TTC549 (cell line): ENCODE measurements at regions not wholly inside any gene's neighbourhood (a gene's known extent, or its start where the extent isn't known, plus 50 kb on each side); places are given as distances from the start of the nearest gene placed in this dataset.
"Not testable (repeated sequence)": the region's sequence is repeated elsewhere in the genome, so short reads cannot be mapped to it uniquely, and the experiment has no call there.

Source experiments
- FAIRE-seq: peaks from 2 replicates; lab custom pipeline; 2012; peaks lifted over from hg19 to GRCh38; lab: Jason Lieb, UNC

DNA sequence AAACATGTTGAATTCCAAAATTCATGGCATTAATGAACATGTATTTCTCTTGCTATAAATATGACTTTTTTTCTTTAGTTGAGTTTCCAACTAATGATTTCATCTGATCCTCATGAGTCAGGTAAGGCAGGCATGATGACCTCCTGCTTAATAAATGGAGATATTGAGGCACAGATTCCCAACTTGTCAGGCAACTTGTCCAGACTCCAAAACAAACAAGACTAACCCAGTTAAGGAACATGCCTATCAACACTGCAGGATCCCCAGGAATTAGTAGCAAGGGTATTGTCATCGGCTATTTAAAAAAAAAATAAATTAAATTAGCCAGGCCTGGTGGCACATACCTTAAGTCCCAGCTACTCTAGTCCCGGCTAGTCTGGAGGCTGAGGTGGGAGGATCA, 121.3 kb upstream of the SALL4 start:
- no peak for FAIRE-seq

DNA sequence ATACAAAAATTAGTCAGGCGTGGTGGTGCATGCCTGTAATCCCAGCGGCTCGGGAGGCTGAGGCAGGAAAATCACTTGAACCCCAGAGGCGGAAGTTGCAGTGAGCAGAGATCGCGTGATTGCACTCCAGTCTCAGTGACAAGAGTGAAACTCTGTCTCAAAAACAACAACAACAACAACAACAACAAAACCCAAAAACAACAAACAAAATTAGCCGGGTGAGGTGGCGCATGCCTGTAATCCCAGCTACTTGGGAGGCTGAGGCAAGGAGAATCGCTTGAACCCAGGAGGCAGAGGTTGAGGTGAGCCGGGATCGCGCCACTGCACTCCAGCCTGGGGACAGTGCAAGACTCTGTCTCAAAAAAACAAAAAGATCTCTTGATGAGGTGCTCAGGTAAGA, 120.5 kb upstream of the SALL4 start:
- FAIRE-seq: not testable (repeated sequence)

DNA sequence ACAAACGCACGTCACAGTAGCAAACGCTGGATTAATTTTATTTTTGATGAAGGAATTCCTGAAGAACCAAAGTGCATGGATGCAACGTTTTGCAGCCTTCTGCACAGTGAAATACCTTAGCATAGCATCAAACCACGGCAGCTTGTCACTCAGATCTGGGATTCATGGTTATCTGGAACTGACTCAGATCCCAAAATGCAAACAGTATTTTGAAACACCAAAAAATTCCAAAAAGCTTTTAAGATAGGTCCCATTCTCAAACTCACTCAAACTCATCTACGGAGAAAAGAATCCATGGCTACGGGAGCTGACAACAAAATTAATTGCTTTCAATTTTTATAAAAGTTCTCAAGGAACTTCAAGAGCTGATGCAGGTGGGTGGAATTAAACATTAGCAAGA, 116.2 kb upstream of the SALL4 start:
- peak; percentile 39 for FAIRE-seq

DNA sequence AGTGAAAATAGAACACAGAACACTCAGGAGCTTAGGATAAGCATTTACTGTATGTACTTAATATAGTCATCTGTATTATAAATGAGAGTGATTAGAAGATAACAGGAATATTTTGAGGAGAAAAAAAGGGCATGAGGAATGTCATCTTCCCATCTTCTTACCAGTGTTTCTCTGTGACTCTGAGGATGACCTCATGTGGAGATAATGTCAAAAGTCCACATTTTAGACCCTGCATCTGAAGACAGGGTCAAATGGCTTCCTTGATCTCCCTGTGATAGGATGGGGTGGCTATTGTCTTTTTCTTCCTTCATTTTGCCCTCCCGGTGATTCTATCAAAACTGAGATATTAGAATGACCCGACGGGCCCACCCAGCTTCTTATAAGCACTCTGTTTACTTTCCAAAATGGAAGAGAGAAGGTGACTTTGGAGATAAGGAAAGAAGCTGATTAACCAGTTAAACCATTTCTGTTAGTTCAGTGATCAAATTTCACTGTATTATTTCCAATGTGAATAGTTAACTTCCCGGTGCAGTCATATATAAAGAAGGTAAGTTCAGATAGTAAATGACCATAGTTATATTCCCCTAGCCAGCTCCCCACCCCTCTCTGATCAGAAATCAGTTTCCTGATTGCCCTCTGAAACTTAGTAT, 115.7 kb upstream of the SALL4 start:
- peak; percentile 63 for FAIRE-seq

DNA sequence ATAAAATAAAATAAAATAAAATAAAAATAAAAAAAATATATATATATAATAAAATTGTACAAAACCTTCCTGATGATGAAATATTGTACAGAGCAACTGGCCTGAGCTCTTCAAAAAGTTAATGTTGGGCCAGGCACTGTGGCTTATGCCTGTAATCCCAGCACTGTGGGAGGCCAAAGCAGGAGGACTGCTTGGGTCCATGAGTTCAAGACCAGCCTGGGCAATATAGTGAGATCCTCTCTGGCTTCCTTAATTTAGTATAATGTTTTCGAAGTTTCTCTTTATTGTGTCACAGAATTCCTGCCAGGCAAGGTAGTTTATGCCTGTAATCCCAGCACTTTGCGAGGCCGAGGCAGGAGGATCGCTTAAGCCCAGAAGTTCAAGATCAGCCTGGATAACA, 113.9 kb upstream of the SALL4 start:
- no peak for FAIRE-seq

DNA sequence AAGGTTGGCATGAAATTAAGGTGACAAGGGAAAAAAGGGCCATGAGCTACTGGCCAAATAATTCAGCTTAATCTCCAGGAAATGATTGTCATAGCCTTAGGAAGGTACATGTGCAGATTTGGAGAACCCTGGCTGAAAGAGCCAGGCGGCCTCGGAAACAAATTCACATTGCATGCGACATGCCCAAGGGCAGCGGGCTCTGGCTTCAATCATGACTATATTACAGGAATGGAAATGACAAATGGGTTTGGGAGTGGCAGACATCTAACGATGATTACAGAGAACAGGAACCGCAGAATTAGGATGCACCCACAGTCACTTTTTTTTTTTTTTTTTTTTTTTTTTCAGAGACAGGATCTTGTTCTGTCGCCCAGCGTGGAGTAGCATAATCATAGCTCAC, 112.4 kb upstream of the SALL4 start:
- FAIRE-seq: peak; percentile 36

DNA sequence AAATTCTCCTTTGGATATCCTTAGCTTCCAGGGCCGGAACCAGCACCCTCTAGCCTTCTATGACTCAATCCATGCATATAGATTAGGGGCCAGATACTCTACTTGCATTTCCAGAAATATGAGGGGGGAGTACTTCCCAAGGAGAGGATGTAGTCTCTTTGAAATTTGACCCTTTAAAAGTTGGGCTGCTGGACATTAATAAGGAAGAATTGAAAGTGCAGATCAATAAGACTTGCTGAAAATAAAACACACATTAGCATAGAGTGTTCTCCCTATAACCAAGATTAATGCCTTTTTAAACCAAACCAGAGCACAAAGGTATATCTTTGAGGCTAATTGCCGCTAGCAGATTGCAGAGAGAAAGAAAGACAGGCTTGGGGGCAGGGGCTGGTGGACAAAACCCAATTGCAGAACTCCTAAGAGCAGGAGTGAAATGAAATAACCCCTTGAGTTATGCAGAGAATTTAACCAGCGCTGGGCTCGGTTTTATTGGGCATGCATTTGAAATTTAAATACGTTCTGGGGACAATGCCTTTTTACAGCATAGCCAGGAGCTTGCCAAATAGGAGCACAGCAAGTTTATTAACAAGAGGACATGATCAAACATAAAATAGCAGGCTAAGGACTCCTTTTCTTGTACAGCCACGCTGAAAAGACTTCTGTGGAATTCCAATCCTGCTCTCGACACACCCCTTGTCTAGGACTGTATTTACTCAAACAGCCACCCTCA, 108.2 kb upstream of the SALL4 start:
- FAIRE-seq: peak; percentile 97

DNA sequence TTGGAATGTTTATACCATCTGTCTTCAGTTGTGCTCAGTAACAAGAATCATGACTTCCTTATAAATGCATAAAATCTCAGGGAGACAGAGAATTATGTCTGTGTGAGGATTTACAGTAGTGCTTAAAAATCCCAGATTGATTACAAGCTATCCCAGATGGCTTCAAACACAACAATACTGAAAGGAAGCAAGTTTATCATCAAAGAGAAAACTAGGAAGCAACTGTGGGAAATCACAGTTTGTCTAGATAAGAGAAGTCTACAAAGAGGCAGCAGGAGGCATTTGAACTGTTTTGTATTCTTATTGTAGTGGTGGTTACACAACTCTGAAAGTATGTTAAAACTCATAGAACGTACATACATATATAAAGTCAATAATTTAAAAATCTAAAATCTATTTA, 104.4 kb upstream of the SALL4 start:
- peak; percentile 89 for FAIRE-seq

DNA sequence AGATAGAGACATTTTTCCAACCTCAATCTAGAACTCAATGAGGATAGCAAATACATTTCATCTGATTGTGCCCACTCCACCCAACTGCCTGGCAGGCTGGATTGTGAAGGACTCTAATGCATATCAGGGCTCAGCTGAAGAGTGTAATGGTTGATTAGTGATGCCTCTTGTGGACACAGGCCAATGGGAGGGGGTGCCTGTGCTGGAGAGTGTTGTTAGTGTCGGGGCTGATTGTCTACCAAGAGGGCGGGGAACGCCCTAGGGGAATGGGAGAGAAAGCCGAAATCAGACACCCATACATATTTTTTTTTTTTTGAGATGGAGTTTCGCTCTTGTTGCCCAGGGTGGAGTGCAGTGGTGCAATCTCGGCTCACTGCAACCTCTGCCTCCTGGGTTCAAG, 103.7 kb upstream of the SALL4 start:
- no peak for FAIRE-seq

DNA sequence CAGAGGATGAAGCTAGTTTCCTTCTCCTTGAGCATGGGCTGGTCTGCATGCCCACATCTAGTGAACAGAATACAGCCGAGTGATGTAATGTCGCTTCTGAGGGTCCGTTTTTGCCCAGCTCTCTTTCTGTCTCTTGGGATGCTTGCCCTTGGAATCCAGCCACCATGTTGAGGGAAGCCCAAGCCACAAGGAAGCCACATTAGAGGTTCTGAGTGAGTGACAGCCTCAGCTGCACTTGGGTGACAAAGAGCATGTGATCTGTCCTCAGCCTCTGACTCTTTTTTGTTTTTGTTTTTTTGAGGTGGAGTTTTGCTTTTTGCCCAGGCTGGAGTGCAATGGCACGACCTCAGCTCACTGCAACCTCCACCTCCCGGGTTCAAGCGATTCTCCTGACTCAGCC, 100.6 kb upstream of the SALL4 start:
- no peak for FAIRE-seq

DNA sequence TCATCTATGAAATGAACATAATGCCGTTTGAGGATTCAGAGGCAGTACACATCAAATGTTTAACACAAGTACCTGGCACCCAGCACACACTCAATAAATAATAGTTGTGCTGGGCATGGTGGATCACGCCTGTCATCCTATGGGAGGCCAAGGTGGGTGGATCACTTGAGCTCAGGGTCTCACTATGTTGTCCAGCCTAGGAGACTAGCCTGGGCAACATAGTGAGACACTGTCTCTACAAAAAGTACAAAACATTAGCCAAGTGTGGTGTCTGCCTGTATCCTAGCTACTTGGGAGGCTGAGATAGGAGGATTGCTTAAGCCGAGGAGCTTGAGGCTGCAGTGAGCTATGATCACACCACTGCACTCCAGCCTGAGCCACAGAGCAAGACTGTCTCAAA, 98.1 kb upstream of the SALL4 start:
- no peak for FAIRE-seq

DNA sequence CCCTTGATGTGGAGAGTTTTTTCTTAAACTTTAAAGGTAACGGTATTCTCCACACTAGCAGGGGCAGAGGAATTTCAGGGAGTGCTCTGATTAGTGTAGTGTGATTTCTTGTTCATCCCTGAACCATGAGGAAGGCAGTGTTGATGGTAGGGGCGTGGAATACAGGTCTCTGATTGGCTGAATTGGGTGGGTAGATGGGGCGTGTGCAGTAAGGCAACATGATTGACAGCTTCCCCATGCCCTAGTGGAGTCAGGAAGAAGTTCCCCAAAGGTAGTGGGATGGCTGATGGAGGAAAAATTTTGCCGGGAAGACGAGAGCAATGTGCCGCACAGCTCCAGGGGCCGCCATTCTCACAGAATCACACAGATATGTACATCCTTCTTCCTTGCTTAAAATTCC, 97.4 kb upstream of the SALL4 start:
- no peak for FAIRE-seq

DNA sequence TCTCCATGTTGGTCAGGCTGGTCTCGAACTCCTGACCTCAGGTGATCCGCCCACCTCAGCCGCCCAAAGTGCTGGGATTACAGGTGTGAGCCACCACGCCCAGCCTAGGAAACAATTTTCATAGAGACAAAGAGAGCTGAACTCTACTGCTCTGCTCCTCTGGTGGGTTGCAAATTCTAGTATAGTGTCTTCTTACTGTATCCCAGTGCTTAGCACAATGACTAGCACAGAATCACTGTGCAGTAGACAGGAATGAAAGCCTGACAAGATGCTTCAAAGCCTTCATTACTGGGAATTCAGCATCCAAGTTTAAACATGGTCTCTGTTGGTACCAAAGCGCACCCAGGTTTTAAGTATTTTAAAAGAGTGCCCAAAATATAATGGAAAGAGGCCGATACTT, 96.5 kb upstream of the SALL4 start:
- no peak for FAIRE-seq

DNA sequence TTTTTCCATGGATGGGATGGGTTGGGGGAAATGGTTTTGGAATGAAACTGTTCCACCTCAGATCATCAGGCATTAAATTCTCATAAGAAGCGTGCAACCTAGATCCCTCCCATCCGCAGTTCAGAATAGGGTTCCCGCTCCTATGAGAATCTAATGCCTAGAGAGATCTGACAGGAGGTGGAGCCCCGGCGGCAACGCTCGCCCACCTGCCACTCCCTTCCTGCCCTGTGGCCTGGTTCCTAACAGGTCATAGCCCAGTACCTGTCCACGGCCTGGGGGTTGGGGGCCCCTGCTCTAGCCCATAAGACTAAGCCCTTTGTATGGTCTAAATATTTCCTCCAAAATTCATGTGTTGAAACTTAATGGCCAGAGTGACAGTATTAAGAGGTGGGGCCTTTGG, 92.3 kb upstream of the SALL4 start:
- FAIRE-seq: no peak

DNA sequence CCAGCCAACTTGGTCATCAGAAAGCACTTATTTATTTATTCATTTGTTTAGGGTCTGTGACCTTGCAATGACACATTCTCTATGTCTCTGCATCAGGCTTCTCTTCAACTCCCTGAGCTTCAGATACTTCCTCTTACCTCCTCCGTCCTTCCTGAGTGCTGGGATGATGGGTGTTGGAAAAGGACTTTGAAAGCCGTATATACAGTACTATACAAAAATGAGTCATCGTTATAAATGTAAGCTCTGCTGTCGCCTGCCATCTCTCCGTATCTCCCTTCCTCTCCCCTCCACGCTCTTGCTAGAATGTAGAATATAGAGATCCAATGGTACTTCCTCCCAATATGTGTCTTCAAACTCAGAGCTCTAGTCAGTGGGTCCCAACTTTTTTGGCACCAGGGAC, 91.9 kb upstream of the SALL4 start:
- FAIRE-seq: no peak

DNA sequence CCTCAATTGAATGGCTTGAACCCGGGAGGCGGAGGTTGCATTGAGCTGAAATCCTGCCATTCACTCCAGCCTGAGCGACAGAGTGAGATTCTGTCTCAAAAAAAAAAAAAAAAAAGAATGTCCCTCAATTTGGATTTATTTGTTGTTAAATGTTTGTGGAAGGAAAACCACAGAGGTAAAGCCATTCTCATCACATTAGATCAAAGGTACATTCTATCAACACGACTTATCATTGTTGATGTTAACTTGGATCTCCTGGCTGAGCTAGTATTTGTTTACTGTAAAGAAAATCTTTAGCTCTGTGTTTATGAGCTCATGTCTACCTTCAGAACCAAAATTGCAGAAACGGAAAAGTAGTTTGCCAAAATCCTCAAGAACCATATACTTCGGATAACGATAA, 91.4 kb upstream of the SALL4 start:
- FAIRE-seq: peak; percentile 97

DNA sequence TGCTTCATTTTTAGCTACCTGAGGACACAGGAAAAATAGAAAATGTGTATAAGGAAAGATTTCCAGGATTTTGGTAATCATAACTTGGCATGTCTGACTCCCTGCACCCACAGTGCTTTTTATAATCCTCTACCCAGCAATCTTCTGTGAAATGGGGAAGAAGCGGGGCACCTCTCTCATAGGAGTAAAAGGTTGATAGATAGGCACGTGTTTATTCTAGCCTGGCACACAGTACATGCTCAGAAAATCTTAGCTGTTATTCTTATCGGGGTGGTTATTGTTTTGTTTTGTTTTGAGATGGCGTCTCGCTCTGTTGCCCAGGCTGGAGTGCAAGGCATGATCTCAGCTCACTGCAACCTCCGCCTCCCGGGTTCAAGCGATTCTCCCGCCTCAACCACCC, 87.7 kb upstream of the SALL4 start:
- FAIRE-seq: no peak

DNA sequence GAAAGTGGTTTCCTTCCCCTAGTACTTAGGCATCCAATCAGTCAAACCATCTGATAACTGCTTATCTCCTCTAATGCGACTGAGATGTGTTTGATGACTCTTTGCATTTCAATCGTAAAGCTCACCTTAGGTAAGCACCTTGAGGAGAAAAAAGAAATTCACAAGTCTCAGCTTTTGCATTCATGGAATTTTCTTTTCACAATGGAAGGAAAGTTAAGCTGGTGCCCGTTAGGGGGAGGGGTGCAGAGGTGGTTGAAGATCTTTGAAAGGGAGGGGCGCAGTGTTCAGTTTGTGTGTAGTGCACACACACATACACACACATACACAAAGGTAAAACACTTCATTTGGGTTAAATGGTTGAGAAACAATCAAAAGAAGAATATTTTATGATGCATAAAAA, 87.1 kb upstream of the SALL4 start:
- FAIRE-seq: no peak

DNA sequence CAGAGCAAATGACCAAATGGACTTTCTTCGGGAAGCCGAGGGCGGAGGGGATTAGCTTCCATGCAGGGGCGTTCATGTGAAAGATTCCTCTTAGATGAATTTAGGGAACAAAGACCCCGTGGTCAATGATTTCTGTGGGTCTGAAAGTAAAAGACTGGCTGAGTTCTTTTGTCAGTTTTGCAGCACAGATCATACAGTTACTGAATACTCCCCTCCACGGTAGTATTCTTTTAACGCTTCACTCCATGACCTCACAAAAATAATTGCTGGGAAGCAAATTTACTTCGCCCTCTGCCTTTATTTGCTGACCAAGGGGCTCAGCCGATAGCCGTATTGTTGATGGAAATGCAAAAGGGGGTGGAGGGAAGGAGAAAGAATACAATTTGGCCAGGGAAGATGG, 86.0 kb upstream of the SALL4 start:
- peak; percentile 88 for FAIRE-seq

DNA sequence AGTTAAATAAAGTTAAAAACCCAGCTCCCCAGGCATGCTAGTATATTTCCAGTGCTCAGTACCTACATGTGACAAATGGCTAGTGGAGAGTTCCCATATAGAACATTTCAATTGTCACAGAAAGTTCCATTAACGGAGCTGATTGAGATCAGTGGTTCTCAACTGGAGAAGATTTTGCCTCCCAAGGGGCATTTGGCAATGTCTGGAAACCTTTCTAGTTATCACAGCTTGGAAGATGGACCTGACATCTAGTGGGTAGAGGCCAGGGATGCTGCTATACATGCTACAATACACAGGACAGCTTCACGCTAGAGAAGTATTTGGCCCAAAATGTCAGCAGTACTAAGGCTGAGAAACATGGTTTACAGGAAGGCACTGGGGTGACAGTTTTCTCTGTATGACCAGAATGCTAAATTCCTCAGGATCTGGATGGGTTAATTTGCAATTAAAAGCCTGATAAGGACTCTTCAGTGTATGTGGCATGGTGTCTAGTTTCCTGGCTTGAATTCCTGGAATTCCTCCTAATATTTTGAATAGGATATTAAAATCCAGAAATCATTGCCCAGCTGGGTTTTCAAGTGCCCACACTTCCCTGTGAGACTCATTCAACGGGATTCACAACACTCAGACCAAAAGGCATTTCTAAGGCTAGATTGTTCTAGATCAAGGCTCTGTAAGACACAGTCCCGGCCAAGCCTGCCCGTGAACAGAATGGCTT, 84.7 kb upstream of the SALL4 start:
- no peak for FAIRE-seq

DNA sequence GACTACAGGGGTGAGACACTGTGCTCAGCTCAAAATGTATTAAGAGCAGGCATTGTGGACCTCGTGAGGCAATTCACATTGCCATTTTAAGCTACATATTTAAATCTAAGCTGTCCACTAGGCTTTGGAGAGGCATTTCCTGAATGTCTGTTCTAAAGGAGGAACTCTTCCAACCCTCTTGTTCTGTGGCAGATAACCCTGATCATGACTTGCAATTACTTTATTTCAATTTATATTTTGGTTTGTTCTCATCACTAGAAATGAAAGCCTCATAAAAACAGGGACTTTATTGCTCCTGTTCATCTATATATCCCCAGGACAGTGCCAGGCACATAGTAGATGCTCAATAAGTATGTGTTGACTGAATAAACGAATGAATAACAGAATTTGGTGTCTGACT, 84.0 kb upstream of the SALL4 start:
- no peak for FAIRE-seq

DNA sequence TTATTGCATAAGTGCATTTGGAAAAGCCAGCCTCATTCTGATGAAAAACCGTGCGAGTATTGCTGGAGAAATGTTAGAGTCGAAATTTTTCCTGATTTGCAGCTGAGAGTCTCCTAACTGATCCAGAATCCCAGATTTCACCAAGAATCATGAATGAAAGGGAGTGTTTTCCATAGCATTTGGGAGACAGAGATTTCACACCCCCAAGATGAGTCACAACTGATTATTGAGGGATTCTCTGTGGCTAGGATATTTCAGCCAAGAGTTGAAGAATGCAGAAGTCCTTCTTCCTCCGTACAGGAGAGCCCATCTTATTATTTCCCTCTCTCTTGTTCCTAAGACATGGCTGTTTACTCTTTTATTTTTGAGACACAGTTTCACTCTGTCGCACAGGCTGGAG, 82.2 kb upstream of the SALL4 start:
- FAIRE-seq: no peak

DNA sequence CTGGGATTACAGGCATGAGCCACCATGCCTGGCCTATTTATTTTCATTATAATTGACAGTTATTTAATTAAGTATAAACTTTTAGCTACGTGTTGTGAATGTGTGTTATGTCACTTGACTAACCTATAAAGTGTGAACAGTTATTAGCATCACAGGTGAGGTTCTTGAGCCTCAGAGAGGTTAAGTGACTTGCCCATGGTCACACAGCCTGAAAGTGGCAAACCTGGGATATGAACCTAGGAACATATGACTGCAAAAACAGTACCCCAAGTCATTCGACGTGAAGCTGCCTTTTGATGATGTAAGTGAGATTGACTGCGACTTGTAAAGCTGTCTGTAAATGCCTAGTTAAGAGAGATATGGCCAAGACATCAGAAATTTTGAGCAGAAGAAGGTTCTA, 77.9 kb upstream of the SALL4 start:
- no peak for FAIRE-seq
